Hepatocyte (in vitro differentiated cells): ENCODE measurements at regions not wholly inside any gene's neighbourhood (a gene's known extent, or its start where the extent isn't known, plus 50 kb on each side); places are given as distances from the start of the nearest gene placed in this dataset.
"Not testable (repeated sequence)": the region's sequence is repeated elsewhere in the genome, so short reads cannot be mapped to it uniquely, and the experiment has no call there.

Source experiments
- EZH2 ChIP-seq: fragments of 200-600 bp; sonication (generic); IDR thresholded peaks from 2 replicates; pipeline ENCODE4 v1.6.1; 2016; ENCODE audit warnings: antibody characterized with exemption, mild to moderate bottlenecking, borderline replicate concordance
- EZH2phosphoT487 ChIP-seq: fragments of 200-600 bp; sonication (generic); IDR thresholded peaks from one replicate; pipeline ENCODE4 v1.6.1; 2018; ENCODE audit warnings: antibody characterized with exemption, mild to moderate bottlenecking, low read depth, moderate library complexity; ENCODE audit not compliant: unreplicated experiment, severe bottlenecking
- TF ChIP-seq, protein P1 (sequence below): fragments of 200-600 bp; sonication (generic); IDR thresholded peaks from 2 replicates; pipeline ENCODE4 v1.5.1; 2016; ENCODE audit warnings: antibody characterized with exemption, mild to moderate bottlenecking; ENCODE audit not compliant: poor library complexity

DNA sequence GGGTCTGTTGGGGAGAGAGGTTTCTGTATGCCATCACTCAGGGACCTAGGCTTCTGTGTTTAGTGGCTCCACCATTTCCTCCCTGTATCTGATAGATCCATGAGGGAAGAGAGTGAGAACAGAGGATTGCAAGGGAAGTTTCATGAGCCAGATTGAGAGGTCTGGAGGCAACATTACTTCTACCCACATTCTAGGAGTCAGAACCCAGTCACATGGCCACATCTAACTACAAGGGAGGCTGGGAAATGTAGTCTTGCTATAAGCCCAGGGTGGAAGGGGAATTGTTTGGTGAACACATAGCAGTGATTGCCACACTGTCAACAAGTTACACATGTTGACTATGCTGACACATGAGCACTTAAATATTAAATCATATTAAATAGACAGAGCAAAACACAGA is 834.8 kb downstream of the C12orf50 start:
- TF ChIP-seq, protein P1, sequence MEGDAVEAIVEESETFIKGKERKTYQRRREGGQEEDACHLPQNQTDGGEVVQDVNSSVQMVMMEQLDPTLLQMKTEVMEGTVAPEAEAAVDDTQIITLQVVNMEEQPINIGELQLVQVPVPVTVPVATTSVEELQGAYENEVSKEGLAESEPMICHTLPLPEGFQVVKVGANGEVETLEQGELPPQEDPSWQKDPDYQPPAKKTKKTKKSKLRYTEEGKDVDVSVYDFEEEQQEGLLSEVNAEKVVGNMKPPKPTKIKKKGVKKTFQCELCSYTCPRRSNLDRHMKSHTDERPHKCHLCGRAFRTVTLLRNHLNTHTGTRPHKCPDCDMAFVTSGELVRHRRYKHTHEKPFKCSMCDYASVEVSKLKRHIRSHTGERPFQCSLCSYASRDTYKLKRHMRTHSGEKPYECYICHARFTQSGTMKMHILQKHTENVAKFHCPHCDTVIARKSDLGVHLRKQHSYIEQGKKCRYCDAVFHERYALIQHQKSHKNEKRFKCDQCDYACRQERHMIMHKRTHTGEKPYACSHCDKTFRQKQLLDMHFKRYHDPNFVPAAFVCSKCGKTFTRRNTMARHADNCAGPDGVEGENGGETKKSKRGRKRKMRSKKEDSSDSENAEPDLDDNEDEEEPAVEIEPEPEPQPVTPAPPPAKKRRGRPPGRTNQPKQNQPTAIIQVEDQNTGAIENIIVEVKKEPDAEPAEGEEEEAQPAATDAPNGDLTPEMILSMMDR = not testable (repeated sequence)
- TF ChIP-seq EZH2, EZH2phosphoT487: not testable (repeated sequence)
